Fibroblast of skin of left biceps (primary cell): ENCODE measurements at regions not wholly inside any gene's neighbourhood (a gene's known extent, or its start where the extent isn't known, plus 50 kb on each side); places are given as distances from the start of the nearest gene placed in this dataset.

Experiments used
- DNase-seq, 2 experiments: peaks; one replicate each; pipeline ENCODE4 v3.0.0-alpha.2; 2013; ENCODE audit warnings: low read depth in 2 of 2

DNA sequence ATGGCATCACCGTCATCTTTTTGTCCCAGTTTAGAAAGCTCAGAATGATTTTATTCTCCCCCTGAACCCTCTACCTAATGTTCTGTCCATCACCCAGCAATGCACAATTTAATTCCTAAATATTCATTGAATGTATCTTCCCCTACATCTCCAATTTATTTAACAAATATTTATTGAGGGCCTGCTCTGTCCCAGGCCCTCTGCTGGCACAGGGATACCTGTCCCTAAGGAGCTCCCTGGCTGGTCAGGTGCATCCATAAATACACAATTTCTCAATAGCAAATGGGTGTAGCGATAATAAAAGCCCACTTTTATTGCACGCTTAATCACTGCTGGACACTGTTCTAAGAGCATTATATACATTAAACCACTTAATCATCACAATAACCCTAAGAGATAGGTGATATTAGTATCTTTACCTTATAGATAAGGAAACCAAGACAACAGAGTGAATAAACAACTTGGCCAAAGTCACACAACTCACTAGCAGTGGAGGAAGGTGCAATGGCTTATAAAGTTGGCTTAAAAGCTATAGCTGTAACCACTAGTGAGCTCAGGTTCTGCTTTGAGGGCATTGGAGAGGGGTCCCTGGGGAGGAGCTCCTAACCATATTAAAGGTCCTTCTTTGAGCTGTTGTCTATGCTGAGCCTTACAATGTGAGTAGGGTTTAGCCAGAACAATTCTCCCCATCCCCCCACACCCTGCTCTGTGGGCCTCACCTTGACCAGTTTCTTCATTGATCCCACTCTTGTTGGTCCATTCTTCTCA lies 126.3 kb upstream of the JUN start:
- DNase-seq = no peak

- DNase-seq = no peak
Observed at GRCh38 chr1:58911841-58912499, 128.1 kb upstream of the JUN start.

GRCh38 chr1:58914925-58915324 lies 131.1 kb upstream of the JUN start:
- DNase-seq = no peak

DNA sequence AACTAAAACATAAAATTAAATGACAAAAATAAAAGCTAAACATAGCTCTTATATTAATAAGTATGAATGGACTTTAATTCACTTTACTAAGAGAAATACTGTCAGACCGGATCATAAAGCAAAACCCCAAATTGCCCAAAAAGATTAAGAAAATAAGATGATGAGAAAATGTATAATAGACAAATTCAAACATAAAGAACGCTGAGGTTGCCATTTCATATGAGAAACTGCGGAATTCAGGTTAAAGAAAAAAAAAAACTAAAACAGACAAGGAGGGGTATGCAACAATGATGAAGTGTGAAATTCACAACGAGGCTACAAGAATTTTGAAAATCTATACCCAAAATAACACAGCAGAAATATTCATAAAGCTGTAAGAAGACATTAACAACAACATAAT lies 133.6 kb upstream of the JUN start:
- no peak for DNase-seq

DNA sequence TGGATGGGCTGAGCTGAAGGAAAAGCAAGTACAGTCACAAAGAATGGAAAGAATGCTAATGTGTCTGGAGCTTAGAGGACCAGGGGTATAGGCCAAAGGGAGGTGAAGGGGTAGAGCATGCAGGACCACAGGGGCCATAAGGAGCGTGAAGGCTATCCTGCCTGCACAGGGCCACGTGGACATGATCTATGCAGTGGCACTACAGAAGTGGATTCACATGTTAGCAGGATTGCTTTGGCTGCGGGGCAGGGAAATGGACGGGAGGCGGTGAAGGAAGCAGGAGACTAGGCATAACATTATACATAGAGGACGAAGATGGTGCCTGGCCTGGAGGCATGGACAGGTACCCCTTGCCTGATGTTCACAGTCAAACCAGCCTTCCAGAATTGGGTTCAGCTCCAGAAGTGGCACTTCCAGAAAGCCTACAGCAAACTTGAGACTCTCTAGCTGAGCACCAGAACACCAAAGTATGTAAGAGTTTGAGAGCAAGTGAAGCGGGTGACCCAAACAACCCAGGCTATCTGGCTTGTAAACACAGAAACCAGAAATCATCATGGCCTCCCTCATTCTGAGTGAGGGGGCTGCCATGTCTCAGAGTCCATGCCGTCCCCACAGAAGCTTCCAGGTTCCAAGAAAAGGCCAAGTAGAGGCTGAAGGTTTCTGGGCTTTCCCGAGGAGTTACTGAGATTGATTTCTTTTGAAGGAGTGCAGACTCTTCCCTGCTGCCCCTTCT lies 135.5 kb upstream of the JUN start:
- DNase-seq = no peak

DNA sequence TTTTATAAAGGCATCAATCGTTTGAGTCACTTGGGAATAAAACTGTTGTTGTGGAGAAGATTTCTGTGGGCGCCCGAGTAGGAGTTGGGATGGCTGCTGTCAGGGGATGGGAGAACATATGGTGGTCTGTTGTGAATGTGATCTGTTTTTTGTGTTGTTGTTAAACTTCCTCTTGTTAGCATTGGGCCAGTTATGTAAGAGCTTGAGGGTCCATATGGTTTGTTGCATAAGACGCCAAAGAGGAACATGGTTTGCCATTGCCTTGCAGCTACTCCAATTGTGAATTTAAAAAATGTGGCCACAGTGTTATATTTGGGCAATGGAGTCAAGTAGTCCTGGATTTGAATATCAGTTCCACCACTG lies 136.1 kb upstream of the JUN start:
- no peak for DNase-seq

GRCh38 chr1:58921342-58921741 lies 137.5 kb upstream of the JUN start:
- DNase-seq = no peak

DNA sequence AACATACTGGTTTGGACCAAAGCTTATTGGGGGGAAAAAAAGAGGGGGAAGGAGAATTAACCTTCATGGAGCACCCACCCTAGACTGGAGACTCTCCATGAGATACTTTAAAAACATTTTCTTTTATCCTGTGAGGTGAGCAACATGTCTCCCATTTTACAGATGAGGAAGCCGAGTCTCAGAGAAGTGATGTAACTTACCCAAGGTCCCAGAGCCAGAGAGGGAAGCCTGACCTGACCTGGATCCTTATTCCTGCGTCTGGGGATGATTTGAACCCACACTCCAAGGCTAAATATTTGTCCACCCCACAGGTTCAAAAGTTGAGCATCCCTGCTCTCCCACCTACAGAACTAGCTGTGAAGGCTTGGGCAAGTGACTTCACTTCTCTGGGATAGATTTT lies 137.9 kb upstream of the JUN start:
- DNase-seq = no peak

DNA sequence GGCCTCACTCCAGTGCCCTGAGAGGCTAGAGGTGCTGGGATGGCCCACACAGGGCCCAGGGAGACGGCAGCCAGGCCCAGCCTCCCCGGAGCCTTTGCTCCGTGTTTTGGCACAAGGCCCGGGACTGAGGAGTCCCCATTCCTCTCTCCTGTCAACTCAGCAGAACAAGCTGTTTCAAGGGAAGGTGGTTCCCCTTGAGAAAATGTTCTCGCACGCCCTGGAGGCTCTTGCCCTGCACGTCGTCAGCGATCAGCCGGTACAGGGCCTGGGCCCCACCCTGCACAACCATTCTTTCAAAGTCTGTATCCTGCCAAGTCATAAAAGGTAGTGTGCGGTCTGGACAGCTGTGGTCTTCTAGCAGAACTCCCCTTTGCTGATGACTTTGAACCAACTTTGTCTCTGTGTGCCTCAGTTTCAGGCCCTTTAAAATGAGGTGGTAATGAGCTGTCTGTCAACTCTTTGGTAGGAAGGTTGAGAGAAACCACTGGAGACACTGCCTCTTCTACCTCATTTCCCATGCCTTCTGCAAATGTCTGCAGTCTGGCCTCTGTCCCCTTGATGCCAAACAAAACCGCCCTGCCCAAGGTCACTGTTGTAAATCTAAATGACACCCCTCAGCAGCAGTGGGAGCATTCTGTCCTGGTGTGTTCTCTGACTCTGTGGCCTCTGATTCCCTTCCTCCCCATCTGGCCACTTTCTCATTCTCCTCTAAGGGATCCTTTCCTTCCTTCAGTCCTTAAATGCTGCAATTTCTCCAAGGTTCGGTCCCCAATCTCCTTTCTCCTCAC lies 138.6 kb upstream of the JUN start:
- DNase-seq = no peak

GRCh38 chr1:58923090-58923470 lies 139.2 kb upstream of the JUN start:
- no peak for DNase-seq

DNA sequence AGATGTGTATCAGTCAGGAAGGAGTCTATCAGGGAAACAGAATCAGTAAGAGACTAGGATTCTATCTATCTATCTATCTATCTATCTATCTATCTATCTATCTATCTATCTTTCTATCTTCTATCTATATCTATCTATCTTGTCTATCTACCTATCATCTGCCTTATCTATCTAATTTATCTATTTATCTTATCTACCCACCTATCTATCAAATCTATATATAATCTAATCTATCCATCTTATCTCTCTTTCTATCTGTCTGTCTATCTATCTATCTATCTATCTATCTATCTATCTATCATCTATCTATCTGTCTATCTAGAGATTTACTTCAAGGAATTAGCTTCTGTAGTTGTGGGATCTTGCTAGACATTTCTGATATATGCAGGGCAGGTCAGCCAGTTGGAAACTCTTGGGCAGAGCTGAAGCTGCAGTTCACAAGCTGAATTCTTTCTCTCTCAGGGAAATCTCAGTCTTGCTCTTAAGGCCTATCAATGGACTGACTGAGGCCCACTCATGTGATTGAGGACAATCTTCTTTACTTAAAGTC lies 140.2 kb upstream of the JUN start:
- no peak for DNase-seq

GRCh38 chr1:58924821-58925220 lies 141.0 kb upstream of the JUN start:
- no peak for DNase-seq

- DNase-seq = no peak
Observed at GRCh38 chr1:58925247-58925646, 141.4 kb upstream of the JUN start.

DNA sequence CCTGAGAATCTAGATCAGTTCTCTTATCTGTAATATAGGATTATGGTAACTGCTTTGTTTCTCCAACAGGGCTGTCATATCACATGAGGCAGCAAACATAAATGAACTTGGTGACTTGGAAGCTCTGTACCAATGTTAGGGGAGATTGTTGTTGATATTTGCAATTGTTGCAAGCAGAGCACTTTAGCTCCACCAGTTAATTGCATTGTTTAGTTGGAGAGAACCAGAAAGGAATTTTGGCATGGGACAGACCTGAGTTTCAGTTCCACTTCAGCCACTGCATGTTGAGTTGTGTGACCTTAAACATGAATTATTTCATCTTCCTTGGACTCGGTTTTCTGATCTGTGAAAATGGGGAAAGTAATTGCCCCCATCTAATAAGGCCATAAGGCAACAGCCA lies 142.3 kb upstream of the JUN start:
- no peak for DNase-seq

- no peak for DNase-seq
Observed at GRCh38 chr1:58927041-58927721, 143.3 kb upstream of the JUN start.

DNA sequence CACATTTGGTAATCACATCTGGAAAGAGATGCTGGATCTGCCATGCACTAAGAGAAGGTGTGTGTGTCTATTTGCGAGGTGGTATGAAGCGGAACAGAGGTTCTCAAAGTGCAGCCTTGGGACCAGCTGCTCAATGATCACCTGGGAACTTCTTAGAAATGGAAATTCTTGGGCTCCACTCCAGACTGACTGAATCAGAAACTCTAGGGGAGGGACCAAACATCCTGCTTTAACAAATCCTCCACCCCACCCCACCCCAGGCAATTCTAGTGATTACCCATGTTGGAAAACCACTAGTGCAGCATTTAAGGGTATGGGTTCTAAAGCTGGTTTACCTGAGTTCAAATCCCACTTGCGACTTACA lies 143.9 kb upstream of the JUN start:
- DNase-seq = no peak

GRCh38 chr1:58928514-58928913 lies 144.7 kb upstream of the JUN start:
- no peak for DNase-seq

DNA sequence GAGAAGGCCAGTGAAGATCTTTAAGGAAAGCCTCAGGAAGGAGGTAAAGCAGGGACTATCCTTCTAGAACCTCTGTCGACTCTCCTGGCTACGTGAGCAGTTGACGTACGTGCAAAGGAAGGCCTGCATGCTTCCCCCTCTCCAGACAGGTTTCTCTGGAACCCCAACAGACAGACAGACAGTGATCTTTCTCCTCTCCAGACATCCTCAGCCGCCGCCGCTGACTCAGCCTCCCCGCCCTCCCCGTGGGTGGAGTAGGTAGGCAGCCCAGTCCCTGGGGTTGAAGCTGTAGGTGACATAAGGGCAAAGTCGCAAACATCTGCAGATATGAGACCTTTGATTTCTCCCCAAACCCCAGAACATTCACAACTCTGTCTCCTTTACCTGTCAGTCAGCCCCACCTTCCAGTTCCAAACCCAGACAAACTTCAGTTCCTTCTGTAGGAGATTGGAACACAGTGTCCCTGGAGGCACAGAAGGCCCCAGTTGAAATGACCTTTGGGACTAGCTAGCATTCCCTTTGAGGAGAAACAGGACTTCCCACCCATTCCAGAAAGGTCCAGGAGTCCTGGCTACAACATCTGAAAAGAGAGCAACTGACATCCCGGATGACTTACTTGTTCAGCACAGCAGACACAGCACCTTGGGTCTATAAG lies 146.0 kb upstream of the JUN start:
- no peak for DNase-seq

- no peak for DNase-seq
Observed at GRCh38 chr1:58931024-58931423, 147.2 kb upstream of the JUN start.

- no peak for DNase-seq
Observed at GRCh38 chr1:58931756-58932155, 147.9 kb upstream of the JUN start.
